HCT116 (cell line): ENCODE measurements at regions not wholly inside any gene's neighbourhood (a gene's known extent, or its start where the extent isn't known, plus 50 kb on each side); places are given as distances from the start of the nearest gene placed in this dataset.

Experiments
- ATAC-seq: fragments of 200-7000 bp; cut with Tn5 transposase; 2 replicates; pipeline ENCODE4 v1.9.1; 2020; ENCODE audit warnings: mild to moderate bottlenecking, moderate library complexity
- BruUV-seq: library from RNA; stranded (reverse); fragments of 400-500 nt; replicated peaks from 2 replicates; lab custom pipeline; 2021; lab: Mats Ljungman, UMichigan
- CTCF ChIA-PET: fragments of 300-600 bp; sonication (Branson Sonifier 250); formaldehyde crosslinking; loops from one replicate; lab custom pipeline; 2021; ENCODE audit warnings: antibody characterized with exemption; lab: Charles Lee
- POLR2A ChIA-PET: fragments of 300-600, 350-600 bp; sonication (Branson Sonifier 250); formaldehyde crosslinking; loops from one replicate; lab custom pipeline; 2021; ENCODE audit warnings: antibody characterized with exemption; lab: Charles Lee
- RAD21 ChIA-PET, 2 experiments: fragments of 300-600 bp; sonication (Branson Sonifier 250); formaldehyde crosslinking; loops; one replicate each; lab custom pipeline; 2023; ENCODE audit warnings: low total read pairs in 2 of 2; ENCODE audit not compliant: uncharacterized antibody in 2 of 2, unreplicated experiment in 2 of 2, low non-redundant PET in 1 of 2; lab: Charles Lee
- DNase-seq: peaks from one replicate; pipeline ENCODE4 v3.0.0-alpha.2; 2010; ENCODE audit warnings: low read depth, low spot score
- H2AFZ ChIP-seq: fragments of 200-600 bp; shearing (Covaris generic), sonication (generic); 2 replicates; pipeline ENCODE4 v1.6.1; 2017; ENCODE audit warnings: low read depth, mixed run types, mixed read lengths, antibody characterized with exemption, low read length; ENCODE audit not compliant: poor library complexity, severe bottlenecking
- H3K27ac ChIP-seq: 2 replicates; pipeline ENCODE4 v1.5.1; 2012; ENCODE audit warnings: low read depth, low read length
- H3K27me3 ChIP-seq: fragments of 200-600 bp; sonication (generic); 2 replicates; pipeline ENCODE4 v1.6.1; 2016; ENCODE audit warnings: mixed run types, low read length, mixed read lengths; ENCODE audit not compliant: insufficient read depth
- H3K36me3 ChIP-seq, 2 experiments: fragments of 200-500 bp in 1 of 2; fragments of 200-600 bp in 1 of 2; sonication (Bioruptor generic) in 1 of 2; sonication (generic) in 1 of 2; 2 replicates each; pipeline versions ENCODE4 v1.5.1 to v1.6.1; 2014 to 2016; ENCODE audit warnings: low read length in 2 of 2, inconsistent platforms in 1 of 2, mixed read lengths in 1 of 2, mixed run types in 1 of 2; ENCODE audit not compliant: insufficient read depth in 2 of 2, control insufficient read depth in 1 of 2
- H3K4me1 ChIP-seq, 2 experiments: fragments of 200-600 bp in 1 of 2; sonication (generic) in 1 of 2; 2 replicates each; pipeline versions ENCODE4 v1.5.1 to v1.6.1; 2012 to 2017; ENCODE audit warnings: low read length in 2 of 2, inconsistent platforms in 1 of 2, mild to moderate bottlenecking in 1 of 2, mixed read lengths in 1 of 2, mixed run types in 1 of 2, moderate library complexity in 1 of 2; ENCODE audit not compliant: insufficient read depth in 2 of 2, control insufficient read depth in 1 of 2
- H3K4me2 ChIP-seq: fragments of 200-600 bp; sonication (generic); 2 replicates; pipeline ENCODE4 v1.6.1; 2017; ENCODE audit warnings: mixed run types, low read length, mixed read lengths
- H3K4me3 ChIP-seq, 2 experiments: fragments of 200-600 bp in 1 of 2; sonication (generic) in 1 of 2; replicated peaks in 1 of 2; 2 replicates each; pipeline ENCODE4 v1.5.1; 2011 to 2016; ENCODE audit warnings: low read length in 2 of 2, control low read depth in 1 of 2, low read depth in 1 of 2, mild to moderate bottlenecking in 1 of 2, mixed read lengths in 1 of 2, mixed run types in 1 of 2
- H3K79me2 ChIP-seq: fragments of 200-600 bp; sonication (generic); 2 replicates; pipeline ENCODE4 v1.6.1; 2017; ENCODE audit warnings: mild to moderate bottlenecking, mixed run types, low read length, moderate library complexity, mixed read lengths; ENCODE audit not compliant: insufficient read depth
- H3K9ac ChIP-seq: fragments of 200-600 bp; sonication (generic); 2 replicates; pipeline ENCODE4 v1.6.1; 2016; ENCODE audit warnings: low read length, mixed read lengths
- H3K9me2 ChIP-seq: fragments of 200-600 bp; sonication (generic), shearing (Covaris generic); 2 replicates; pipeline ENCODE4 v1.6.1; 2017; ENCODE audit warnings: mixed run types, mild to moderate bottlenecking, moderate library complexity; ENCODE audit not compliant: insufficient read depth
- H3K9me3 ChIP-seq, 2 experiments: fragments of 200-500 bp in 1 of 2; fragments of 200-600 bp in 1 of 2; sonication (Bioruptor generic) in 1 of 2; sonication (generic) in 1 of 2; 2 replicates each; pipeline ENCODE4 v1.6.1; 2014 to 2017; ENCODE audit warnings: low read length in 2 of 2, mixed read lengths in 2 of 2, inconsistent platforms in 1 of 2, low read depth in 1 of 2, mild to moderate bottlenecking in 1 of 2, mixed run types in 1 of 2, moderate library complexity in 1 of 2; ENCODE audit not compliant: control insufficient read depth in 1 of 2, insufficient read depth in 1 of 2
- H4K20me1 ChIP-seq: fragments of 200-600 bp; sonication (generic), shearing (Covaris generic); 2 replicates; pipeline ENCODE4 v1.6.1; 2017; ENCODE audit warnings: mixed run types, mild to moderate bottlenecking, moderate library complexity; ENCODE audit not compliant: insufficient read depth
- ATF3 ChIP-seq: IDR thresholded peaks from 2 replicates; pipeline ENCODE4 v1.6.1; 2012
- CEBPB ChIP-seq: IDR thresholded peaks from 2 replicates; pipeline ENCODE4 v1.6.1; 2012; ENCODE audit warnings: low read depth
- EGR1 ChIP-seq: IDR thresholded peaks from 2 replicates; pipeline ENCODE4 v1.6.1; 2012; ENCODE audit warnings: low read depth
- JUND ChIP-seq: IDR thresholded peaks from 2 replicates; pipeline ENCODE4 v1.6.1; 2012
- POLR2A ChIP-seq: IDR thresholded peaks from 2 replicates; pipeline ENCODE4 v1.7.0; 2011; ENCODE audit warnings: borderline replicate concordance; ENCODE audit not compliant: insufficient read depth, insufficient read length; ENCODE audit errors: extremely low read depth
- POLR2AphosphoS5 ChIP-seq: IDR thresholded peaks from 2 replicates; pipeline ENCODE4 v1.6.1; 2011; ENCODE audit warnings: mild to moderate bottlenecking, low read depth, low read length, moderate library complexity
- SP1 ChIP-seq: IDR thresholded peaks from 2 replicates; pipeline ENCODE4 v1.6.1; 2012; ENCODE audit warnings: low read depth
- SRF ChIP-seq: IDR thresholded peaks from 2 replicates; pipeline ENCODE4 v1.6.1; 2012; ENCODE audit warnings: low read depth
- TCF7L2 ChIP-seq: IDR thresholded peaks from 2 replicates; pipeline ENCODE4 v1.7.0; 2011; ENCODE audit warnings: borderline replicate concordance, inconsistent platforms; ENCODE audit not compliant: insufficient read depth, insufficient read length; ENCODE audit errors: extremely low read depth
- ZBTB33 ChIP-seq: IDR thresholded peaks from 2 replicates; pipeline ENCODE4 v1.6.1; 2011; ENCODE audit warnings: mild to moderate bottlenecking, low read length, moderate library complexity; ENCODE audit not compliant: insufficient replicate concordance; ENCODE audit errors: extremely low read depth
- ZFX ChIP-seq: fragments of 450-650 bp; IDR thresholded peaks from 2 replicates; pipeline ENCODE4 v1.6.1; 2017
- ZNF274 ChIP-seq: fragments of 200-500 bp; sonication (Bioruptor generic); IDR thresholded peaks from 2 replicates; pipeline ENCODE4 v1.6.1; 2014; ENCODE audit warnings: mild to moderate bottlenecking, low read depth, low read length, inconsistent platforms
- intact Hi-C: fragments of 100-400 bp; cut with micrococcal nuclease; formaldehyde crosslinking; loops from 2 replicates; pipeline ENCODE4 v1.10.0; 2022

- TF ChIP-seq SP1, result no peak
- no peak for TF ChIP-seq CEBPB
- TF ChIP-seq ATF3, result no peak
- no peak for TF ChIP-seq POLR2AphosphoS5
- TF ChIP-seq POLR2A, result no peak
- TF ChIP-seq JUND, result no peak
- no peak for TF ChIP-seq TCF7L2
- no peak for TF ChIP-seq ZFX
- TF ChIP-seq, all 23 proteins: peak for 0
- Histone ChIP-seq H2AFZ (no peak overlapping the region), H3K9ac (no peak overlapping the region), H4K20me1 (no peaks in the 10 kb centered on the region), H3K4me1 (no peaks in the 10 kb centered on the region), H3K27ac (no peak overlapping the region), H3K9me3 (peaks cover 0 to 8% of the 10 kb centered on the region in 2 experiments; a peak in 2 of 4 replicates), H3K79me2 (no peaks in the 10 kb centered on the region), H3K4me3 (no peak overlapping the region), H3K9me2 (no peaks in the 10 kb centered on the region), H3K36me3 (no peaks in the 10 kb centered on the region), H3K4me2 (no peak overlapping the region), H3K27me3 (no peaks in the 10 kb centered on the region)
- DNase-seq (no peak), ATAC-seq (no peak)
- CTCF ChIA-PET, result no interaction called here
- POLR2A ChIA-PET, result no interaction called here
- intact Hi-C loops, result no loop called here
- RAD21 ChIA-PET, result no interaction called here
- BruUV-seq, result no TSS peak
Measured at GRCh38 chr4:24032371-24032989, 142.6 kb upstream of the PPARGC1A start.

- H3K27me3 ChIP-seq, result no peaks in the 10 kb centered on the region
- ATAC-seq, result no peak
- RAD21 ChIA-PET, result no interaction called here
- POLR2A ChIA-PET, result no interaction called here
- no peak for TF ChIP-seq SRF
- no peak for TF ChIP-seq EGR1
- no peak for TF ChIP-seq TCF7L2
- TF ChIP-seq ZBTB33, result no peak
- TF ChIP-seq SP1, result no peak
- TF ChIP-seq ZNF274, result no peak
- no peak for DNase-seq
- no peak overlapping the region for H3K4me2 ChIP-seq
- no peaks in the 10 kb centered on the region for H3K36me3 ChIP-seq
- no peak overlapping the region for H2AFZ ChIP-seq
- no peaks in the 10 kb centered on the region for H4K20me1 ChIP-seq
- no peaks in the 10 kb centered on the region for H3K4me1 ChIP-seq
- intact Hi-C loops, result no loop called here
- H3K9me3 ChIP-seq, result peaks cover 3 to 11% of the 10 kb centered on the region in 2 experiments; a peak in 2 of 4 replicates
- no peaks in the 10 kb centered on the region for H3K9me2 ChIP-seq
- H3K27ac ChIP-seq, result no peak overlapping the region
- H3K79me2 ChIP-seq, result no peaks in the 10 kb centered on the region
- CTCF ChIA-PET, result no interaction called here
- no TSS peak for BruUV-seq
- H3K4me3 ChIP-seq, result no peak overlapping the region
- H3K9ac ChIP-seq, result no peak overlapping the region
Measured at GRCh38 chr4:24026596-24026995, 136.7 kb upstream of the PPARGC1A start.
